NCI-H146 treated with DMSO at 0.1 percent for 48 hours (cell line): ENCODE measurements at regions not wholly inside any gene's neighbourhood (a gene's known extent, or its start where the extent isn't known, plus 50 kb on each side); places are given as distances from the start of the nearest gene placed in this dataset.

ENCODE experiments used
- DNase-seq: peaks from one replicate; lab custom pipeline; 2025; ENCODE audit not compliant: unreplicated experiment; lab: John Stamatoyannopoulos, UW

- DNase-seq, result peak; percentile 31
Measured at GRCh38 chr9:107872457-107873192, 383.1 kb upstream of the KLF4 start.

- DNase-seq, result no peak
Measured at GRCh38 chr9:107870927-107871680, 381.5 kb upstream of the KLF4 start.

- DNase-seq, result no peak
Measured at GRCh38 chr9:107870221-107870620, 380.7 kb upstream of the KLF4 start.

GRCh38 chr9:107869111-107869510 is 379.5 kb upstream of the KLF4 start:
- DNase-seq, result no peak

GRCh38 chr9:107868186-107868585 is 378.6 kb upstream of the KLF4 start:
- no peak for DNase-seq

- no peak for DNase-seq
Measured at GRCh38 chr9:107867738-107868137, 378.2 kb upstream of the KLF4 start.

GRCh38 chr9:107866711-107867311 is 377.2 kb upstream of the KLF4 start:
- no peak for DNase-seq

GRCh38 chr9:107863396-107863795 is 373.8 kb upstream of the KLF4 start:
- DNase-seq, result no peak

- DNase-seq, result no peak
Measured at GRCh38 chr9:107862881-107863280, 373.3 kb upstream of the KLF4 start.

GRCh38 chr9:107862323-107862722 is 372.8 kb upstream of the KLF4 start:
- DNase-seq, result no peak

- DNase-seq, result no peak
Measured at GRCh38 chr9:107861075-107861474, 371.5 kb upstream of the KLF4 start.

- no peak for DNase-seq
Measured at GRCh38 chr9:107858260-107858659, 368.7 kb upstream of the KLF4 start.

- no peak for DNase-seq
Measured at GRCh38 chr9:107856633-107857032, 367.1 kb upstream of the KLF4 start.

GRCh38 chr9:107855164-107855563 is 365.6 kb upstream of the KLF4 start:
- no peak for DNase-seq

- no peak for DNase-seq
Measured at GRCh38 chr9:107853461-107853860, 363.9 kb upstream of the KLF4 start.

GRCh38 chr9:107852891-107853290 is 363.3 kb upstream of the KLF4 start:
- no peak for DNase-seq

- no peak for DNase-seq
Measured at GRCh38 chr9:107850653-107851052, 361.1 kb upstream of the KLF4 start.

- DNase-seq, result no peak
Measured at GRCh38 chr9:107847978-107848964, 358.7 kb upstream of the KLF4 start.

- DNase-seq, result no peak
Measured at GRCh38 chr9:107842530-107842929, 353.0 kb upstream of the KLF4 start.

GRCh38 chr9:107841076-107841475 is 351.5 kb upstream of the KLF4 start:
- DNase-seq, result no peak

GRCh38 chr9:107839371-107839770 is 349.8 kb upstream of the KLF4 start:
- no peak for DNase-seq
